ENCODE measurements at regions not wholly inside any gene's neighbourhood (a gene's known extent, or its start where the extent isn't known, plus 50 kb on each side); places are given as distances from the start of the nearest gene placed in this dataset.

- no peak for DNase-seq (ENCODE audit: low spot score)
- in situ Hi-C loops (cut with HindIII; ENCODE audit: low sequenced_read_pairs) = no loop called here
These were observed 195.8 kb upstream of the TNP1 start for GRCh38 chr2:217055624-217056023.

GRCh38 chr2:217054791-217055190, 194.9 kb upstream of the TNP1 start:
- DNase-seq (ENCODE audit: low spot score) = peak; percentile 98
- in situ Hi-C loops (cut with HindIII; ENCODE audit: low sequenced_read_pairs) = no loop called here

- no peak for DNase-seq (ENCODE audit: low spot score)
- in situ Hi-C loops (cut with HindIII; ENCODE audit: low sequenced_read_pairs) = no loop called here
These were observed 193.2 kb upstream of the TNP1 start for GRCh38 chr2:217052856-217053577.

GRCh38 chr2:217051416-217051815, 191.6 kb upstream of the TNP1 start:
- no peak for DNase-seq (ENCODE audit: low spot score)
- in situ Hi-C loops (cut with HindIII; ENCODE audit: low sequenced_read_pairs) = no loop called here

GRCh38 chr2:217049956-217050355, 190.1 kb upstream of the TNP1 start:
- in situ Hi-C loops (cut with HindIII; ENCODE audit: low sequenced_read_pairs) = no loop called here
- DNase-seq (ENCODE audit: low spot score) = no peak

- DNase-seq (ENCODE audit: low spot score) = no peak
These were observed 189.6 kb upstream of the TNP1 start for GRCh38 chr2:217049422-217049821.

GRCh38 chr2:217048730-217049129, 188.9 kb upstream of the TNP1 start:
- in situ Hi-C loops (cut with HindIII; ENCODE audit: low sequenced_read_pairs) = no loop called here
- DNase-seq (ENCODE audit: low spot score) = no peak

More at GRCh38 chr2:217049422-217049821, 189.6 kb upstream of the TNP1 start:
- in situ Hi-C loops (cut with HindIII; ENCODE audit: low sequenced_read_pairs) = no loop called here

GRCh38 chr2:217047631-217048030, 187.8 kb upstream of the TNP1 start:
- in situ Hi-C loops (cut with HindIII; ENCODE audit: low sequenced_read_pairs) = no loop called here
- DNase-seq (ENCODE audit: low spot score) = no peak

GRCh38 chr2:217047209-217047608, 187.3 kb upstream of the TNP1 start:
- DNase-seq (ENCODE audit: low spot score) = no peak
- in situ Hi-C loops (cut with HindIII; ENCODE audit: low sequenced_read_pairs) = no loop called here

- in situ Hi-C loops (cut with HindIII; ENCODE audit: low sequenced_read_pairs) = no loop called here
- no peak for DNase-seq (ENCODE audit: low spot score)
These were observed 186.0 kb upstream of the TNP1 start for GRCh38 chr2:217045700-217046475.

GRCh38 chr2:217040099-217040498, 180.2 kb upstream of the TNP1 start:
- DNase-seq (ENCODE audit: low spot score) = no peak
- in situ Hi-C loops (cut with HindIII; ENCODE audit: low sequenced_read_pairs) = no loop called here

GRCh38 chr2:217038001-217038400, 178.1 kb upstream of the TNP1 start:
- no peak for DNase-seq (ENCODE audit: low spot score)
- in situ Hi-C loops (cut with HindIII; ENCODE audit: low sequenced_read_pairs) = no loop called here

GRCh38 chr2:217037353-217037752, 177.5 kb upstream of the TNP1 start:
- in situ Hi-C loops (cut with HindIII; ENCODE audit: low sequenced_read_pairs) = no loop called here
- no peak for DNase-seq (ENCODE audit: low spot score)

GRCh38 chr2:217035967-217036366, 176.1 kb upstream of the TNP1 start:
- in situ Hi-C loops (cut with HindIII; ENCODE audit: low sequenced_read_pairs) = no loop called here
- DNase-seq (ENCODE audit: low spot score) = no peak

- in situ Hi-C loops (cut with HindIII; ENCODE audit: low sequenced_read_pairs) = no loop called here
- DNase-seq (ENCODE audit: low spot score) = no peak
These were observed 173.3 kb upstream of the TNP1 start for GRCh38 chr2:217033186-217033585.

GRCh38 chr2:217031445-217031844, 171.6 kb upstream of the TNP1 start:
- in situ Hi-C loops (cut with HindIII; ENCODE audit: low sequenced_read_pairs) = no loop called here
- no peak for DNase-seq (ENCODE audit: low spot score)

GRCh38 chr2:217030081-217030480, 170.2 kb upstream of the TNP1 start:
- no peak for DNase-seq (ENCODE audit: low spot score)
- in situ Hi-C loops (cut with HindIII; ENCODE audit: low sequenced_read_pairs) = no loop called here

GRCh38 chr2:217028128-217028527, 168.3 kb upstream of the TNP1 start:
- in situ Hi-C loops (cut with HindIII; ENCODE audit: low sequenced_read_pairs) = no loop called here
- no peak for DNase-seq (ENCODE audit: low spot score)

GRCh38 chr2:217027414-217027813, 167.6 kb upstream of the TNP1 start:
- in situ Hi-C loops (cut with HindIII; ENCODE audit: low sequenced_read_pairs) = no loop called here

GRCh38 chr2:217026569-217026968, 166.7 kb upstream of the TNP1 start:
- in situ Hi-C loops (cut with HindIII; ENCODE audit: low sequenced_read_pairs) = no loop called here
- DNase-seq (ENCODE audit: low spot score) = no peak

More at GRCh38 chr2:217027414-217027813, 167.6 kb upstream of the TNP1 start:
- no peak for DNase-seq (ENCODE audit: low spot score)

- in situ Hi-C loops (cut with HindIII; ENCODE audit: low sequenced_read_pairs) = no loop called here
- no peak for DNase-seq (ENCODE audit: low spot score)
These were observed 166.3 kb upstream of the TNP1 start for GRCh38 chr2:217026161-217026560.

Data from G401 (cell line).